T-helper 2 cell (primary cell): ENCODE measurements at regions not wholly inside any gene's neighbourhood (a gene's known extent, or its start where the extent isn't known, plus 50 kb on each side); places are given as distances from the start of the nearest gene placed in this dataset.
"Not testable (repeated sequence)": the region's sequence is repeated elsewhere in the genome, so short reads cannot be mapped to it uniquely, and the experiment has no call there.

Experiments
- DNase-seq, 5 experiments: peaks; one replicate each; pipeline versions ENCODE4 v3.0.0 to v3.0.0-alpha.2; 2012 to 2022

DNA sequence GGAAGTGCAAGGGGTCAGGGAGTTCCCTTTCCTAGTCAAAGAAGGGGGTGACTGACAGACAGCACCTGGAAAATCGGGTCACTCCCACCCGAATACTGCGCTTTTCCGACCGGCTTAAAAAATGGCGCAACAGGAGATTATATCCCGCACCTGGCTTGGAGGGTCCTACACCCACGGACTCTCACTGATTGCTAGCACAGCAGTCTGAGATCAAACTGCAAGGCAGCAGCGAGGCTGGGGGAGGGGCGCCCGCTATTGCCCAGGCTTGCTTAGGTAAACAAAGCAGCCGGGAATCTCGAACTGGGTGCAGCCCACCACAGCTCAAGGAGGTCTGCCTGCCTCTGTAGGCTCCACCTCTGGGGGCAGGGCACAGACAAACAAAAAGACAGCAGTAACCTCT, 333.8 kb downstream of the CENPW start:
- not testable (repeated sequence) for DNase-seq

DNA sequence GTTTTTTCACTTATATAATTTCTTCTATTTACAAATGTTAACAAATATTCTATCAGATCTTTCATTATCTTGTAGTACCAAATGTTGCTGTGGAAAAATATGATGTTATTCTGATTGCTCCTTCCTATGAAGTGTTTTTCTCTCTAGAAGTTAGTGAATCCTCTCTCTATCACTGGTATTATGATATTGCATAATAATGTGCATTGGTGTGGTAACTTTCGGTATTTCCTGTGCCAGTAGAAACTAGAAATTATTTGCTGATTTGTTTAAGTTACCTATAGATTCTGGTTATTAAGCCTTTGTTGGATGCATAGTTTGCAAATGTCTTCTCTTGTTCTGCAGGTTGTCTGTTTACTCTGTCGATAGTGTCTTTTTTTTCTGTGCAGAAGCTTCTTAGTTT, 342.5 kb downstream of the CENPW start:
- DNase-seq: no peak

- no peak for DNase-seq
These were observed 345.3 kb downstream of the CENPW start for GRCh38 chr6:126685182-126685581.

GRCh38 chr6:126696921-126697693, 357.2 kb downstream of the CENPW start:
- DNase-seq: no peak

DNA sequence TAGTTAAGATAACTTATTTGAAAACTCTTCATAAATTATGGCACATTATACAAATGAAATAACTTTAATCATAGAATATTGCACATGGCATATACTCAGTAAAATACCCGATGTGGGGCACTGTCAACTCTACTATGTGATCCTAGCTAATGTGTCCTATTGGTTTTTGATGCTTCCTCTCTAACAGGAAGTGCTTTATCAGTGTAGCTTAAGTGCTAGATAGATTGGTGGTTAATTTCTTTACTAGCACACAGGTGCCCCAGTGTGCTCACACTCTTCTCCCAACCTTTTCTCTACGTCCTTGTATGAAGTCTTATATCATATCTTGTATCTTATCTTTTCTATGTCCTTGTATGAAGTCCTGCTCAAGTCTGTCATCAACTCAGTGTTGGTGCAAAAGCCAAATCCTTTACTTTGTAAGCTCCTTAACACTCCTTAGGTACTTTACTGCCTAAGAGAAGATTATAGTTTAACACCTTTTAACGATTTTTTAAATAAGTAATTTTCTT, 358.9 kb downstream of the CENPW start:
- no peak for DNase-seq

- DNase-seq: no peak
These were observed 362.0 kb downstream of the CENPW start for GRCh38 chr6:126701676-126702560.

DNA sequence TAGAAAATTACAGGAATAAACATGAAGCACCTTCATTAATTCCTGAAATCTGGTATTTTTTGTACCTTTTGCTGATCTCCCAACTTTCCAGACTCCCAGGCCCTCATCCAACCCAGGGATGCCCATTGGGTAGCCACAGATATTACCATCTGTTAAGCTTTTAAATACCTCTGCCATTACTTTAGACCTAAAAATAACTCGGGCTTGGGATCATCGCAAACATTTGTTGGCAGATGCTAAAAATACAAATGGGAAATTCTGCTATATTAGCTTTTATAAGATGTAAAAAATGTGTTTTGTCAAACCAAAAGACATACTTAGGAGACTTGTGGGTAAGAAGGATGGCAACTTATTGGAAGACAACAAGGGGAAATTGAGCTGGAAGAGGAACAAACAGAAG, 376.1 kb downstream of the CENPW start:
- no peak for DNase-seq

- DNase-seq: no peak
These were observed 377.1 kb downstream of the CENPW start for GRCh38 chr6:126716826-126717509.

- no peak for DNase-seq
These were observed 378.8 kb downstream of the CENPW start for GRCh38 chr6:126718600-126719327.

GRCh38 chr6:126720304-126720703, 380.4 kb downstream of the CENPW start:
- DNase-seq: no peak

DNA sequence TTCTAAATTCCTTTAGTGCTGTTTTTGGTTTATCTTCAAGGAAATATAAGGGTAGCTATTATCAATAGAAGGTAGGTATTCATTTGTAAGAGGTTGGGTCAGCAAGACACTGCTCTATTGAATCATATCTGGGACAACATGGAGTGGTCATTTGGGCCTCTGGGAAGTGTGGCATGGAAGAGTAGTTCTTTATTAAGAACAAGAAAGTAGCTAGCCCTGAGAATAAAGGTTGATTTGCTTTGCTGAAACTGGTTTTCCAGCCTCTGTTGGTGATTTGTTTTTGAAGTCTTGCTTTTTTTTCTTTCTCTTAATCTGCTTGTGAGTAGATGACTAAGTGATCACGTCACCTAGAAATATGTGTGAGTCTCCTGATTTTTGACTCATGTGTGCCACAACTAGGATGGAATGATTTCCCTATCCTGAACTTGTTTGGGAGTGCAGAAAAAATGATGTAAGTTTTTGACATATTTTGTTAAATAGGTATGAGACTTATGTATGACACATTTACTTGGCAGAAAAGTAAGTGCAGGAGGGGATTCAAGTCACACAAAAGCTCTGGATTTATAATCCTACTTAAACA, 381.8 kb downstream of the CENPW start:
- no peak for DNase-seq

DNA sequence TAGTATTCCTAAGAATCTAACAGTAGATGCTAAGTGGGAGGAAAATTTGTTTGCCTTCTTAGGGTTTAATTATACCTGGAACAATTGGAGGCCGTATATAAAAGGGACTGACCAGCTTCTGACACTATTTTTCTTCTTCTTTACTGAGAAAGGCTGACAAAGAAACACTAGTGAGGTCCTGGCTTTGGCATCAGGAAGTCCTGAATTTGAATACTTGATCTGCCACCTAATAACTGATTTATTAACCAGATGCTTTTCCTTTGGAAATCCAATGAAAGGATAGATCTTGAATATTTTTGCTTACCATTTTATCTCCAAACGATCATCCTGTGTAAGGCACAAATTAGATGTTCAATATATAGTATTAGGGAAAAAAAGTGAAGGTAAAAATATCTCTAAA, 382.5 kb downstream of the CENPW start:
- no peak for DNase-seq

GRCh38 chr6:126723541-126724170, 383.7 kb downstream of the CENPW start:
- DNase-seq: no peak

DNA sequence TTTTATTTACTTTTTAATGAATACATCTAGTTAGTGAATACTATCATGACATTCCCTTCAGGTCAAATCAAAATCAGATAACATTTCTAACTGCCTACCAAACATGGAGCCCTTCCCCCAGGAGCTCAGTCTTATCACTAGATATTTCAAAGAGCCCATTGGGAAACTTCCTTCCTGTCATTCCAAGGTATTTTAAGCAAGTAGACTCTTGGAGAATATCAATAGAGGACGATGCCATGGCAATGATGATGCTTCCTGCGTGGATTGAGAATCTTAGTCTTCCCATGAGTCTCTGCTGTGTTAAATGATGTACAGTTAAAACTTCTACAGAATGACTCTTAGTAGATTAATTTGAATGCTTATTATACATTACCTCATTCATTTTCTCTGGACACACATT, 384.9 kb downstream of the CENPW start:
- DNase-seq: no peak

DNA sequence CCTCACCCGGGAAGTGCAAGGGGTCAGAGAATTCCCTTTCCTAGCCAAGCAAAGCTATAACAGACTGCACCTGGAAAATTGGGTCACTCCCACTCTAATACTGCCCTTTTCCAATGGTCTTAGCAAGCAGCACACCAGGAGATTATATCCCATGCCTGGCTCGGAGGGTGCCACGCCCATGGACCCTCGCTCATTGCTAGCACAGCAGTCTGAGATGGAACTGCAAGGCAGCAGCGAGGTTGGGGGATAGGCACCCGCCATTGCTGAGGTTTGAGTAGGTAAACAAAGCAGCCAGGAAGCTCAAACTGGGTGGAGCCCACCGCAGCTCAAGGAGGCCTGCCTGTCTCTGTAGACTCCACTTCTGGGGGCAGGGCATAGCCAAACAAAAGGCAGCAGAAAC, 386.5 kb downstream of the CENPW start:
- not testable (repeated sequence) for DNase-seq

- DNase-seq: no peak
These were observed 380.3 kb upstream of the RSPO3 start for GRCh38 chr6:126738146-126738545.

DNA sequence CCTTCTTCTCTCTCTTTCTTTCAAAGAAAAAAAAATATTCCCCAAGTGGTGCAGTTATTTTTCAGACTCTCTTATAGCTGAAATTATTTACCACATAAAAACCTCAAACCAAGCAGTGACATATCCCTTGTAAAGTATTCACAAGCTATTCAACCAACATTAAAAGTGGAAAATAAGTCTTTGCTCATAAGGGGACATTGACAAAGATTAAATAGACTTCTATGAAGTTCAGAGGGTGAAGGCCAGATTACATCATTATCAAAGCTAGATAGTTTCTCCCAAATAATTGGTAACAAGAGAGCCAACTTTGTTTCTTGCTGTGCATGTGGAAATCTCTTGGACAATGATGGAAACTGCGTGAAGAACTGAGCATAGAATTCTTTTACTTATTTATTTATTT, 379.8 kb upstream of the RSPO3 start:
- DNase-seq: no peak

DNA sequence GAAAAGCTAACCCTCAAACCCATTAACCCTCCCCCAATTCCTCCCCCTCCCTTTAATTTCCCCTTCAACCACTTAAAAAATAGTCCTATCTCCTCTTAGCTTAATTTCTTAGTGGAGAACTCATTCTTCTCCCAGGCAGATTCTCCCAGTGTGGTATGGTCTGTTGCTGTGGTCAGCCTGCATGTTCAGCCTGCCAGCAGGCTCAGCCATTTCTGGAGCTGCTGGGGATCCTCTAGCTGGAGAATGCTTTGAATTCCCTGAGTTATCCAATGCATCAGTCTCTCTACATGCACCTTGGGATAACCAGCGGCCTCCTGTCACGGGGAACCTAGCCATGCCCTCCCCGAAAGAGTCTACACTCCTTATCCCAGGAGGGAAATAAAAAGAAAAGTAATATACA, 375.4 kb upstream of the RSPO3 start:
- DNase-seq: no peak

DNA sequence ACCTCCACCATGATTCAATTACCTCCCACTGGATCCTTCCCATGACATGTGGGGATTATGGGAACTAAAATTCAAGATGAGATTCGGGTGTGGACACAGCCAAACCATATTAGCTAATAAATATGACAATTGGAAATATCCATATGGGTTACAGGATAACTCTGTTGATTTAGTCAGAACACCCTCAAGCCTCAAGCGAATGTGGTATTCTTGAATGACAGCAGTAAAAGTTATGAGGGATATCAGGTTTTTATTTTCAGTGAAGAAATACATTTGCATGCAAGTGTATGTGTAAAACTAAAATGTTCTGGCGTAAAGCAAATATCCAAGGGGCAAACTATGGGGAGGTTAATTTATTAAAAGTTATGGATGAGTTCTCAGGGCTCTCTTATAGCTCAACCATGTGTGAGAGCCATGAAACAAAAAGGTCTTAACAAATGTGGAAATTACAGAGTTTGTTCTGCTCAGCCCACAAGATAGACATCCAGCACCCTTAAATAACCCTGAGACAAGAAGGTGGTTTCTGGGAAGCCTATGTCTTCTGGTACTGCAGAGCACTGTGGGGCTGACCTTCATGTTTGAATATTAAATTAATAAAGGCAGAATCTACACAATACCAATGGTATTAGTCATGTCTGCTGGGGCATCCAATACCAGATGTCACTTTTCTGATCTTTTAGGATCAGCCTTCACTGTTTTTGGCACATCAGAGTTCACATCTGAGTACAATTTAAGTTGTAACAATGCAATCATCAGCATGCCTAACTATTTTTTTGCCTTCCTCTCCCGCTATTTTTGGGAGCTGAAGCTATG, 370.5 kb upstream of the RSPO3 start:
- no peak for DNase-seq

GRCh38 chr6:126753606-126754005, 364.9 kb upstream of the RSPO3 start:
- no peak for DNase-seq

- DNase-seq: no peak
These were observed 356.6 kb upstream of the RSPO3 start for GRCh38 chr6:126761854-126762253.
